HepG2 (cell line): ENCODE measurements at regions not wholly inside any gene's neighbourhood (a gene's known extent, or its start where the extent isn't known, plus 50 kb on each side); places are given as distances from the start of the nearest gene placed in this dataset.

ENCODE experiments used
- REXO4 ChIP-seq: sonication (generic); formaldehyde crosslinking; IDR thresholded peaks from 2 replicates; pipeline ENCODE4 v1.8.0; 2022; ENCODE audit warnings: missing genetic modification reagents, mild to moderate bottlenecking, borderline replicate concordance
- THAP8 ChIP-seq: sonication (generic); formaldehyde crosslinking; IDR thresholded peaks from 2 replicates; pipeline ENCODE4 v1.5.1; 2020; ENCODE audit warnings: missing genetic modification reagents, mild to moderate bottlenecking, borderline replicate concordance
- ZFP36 ChIP-seq: fragments of 150-350 bp; IDR thresholded peaks from 2 replicates; pipeline ENCODE4 v1.6.1; 2018; ENCODE audit warnings: borderline replicate concordance, low read length, low read depth; ENCODE audit not compliant: partially characterized antibody

GRCh38 chr12:42933461-42934081 lies 344.0 kb upstream of the PRICKLE1 start:
- TF ChIP-seq REXO4 (CRISPR knock-in tag) (no peak), ZFP36 (no peak), THAP8 (no peak)
